Fibroblast of lung (primary cell): ENCODE measurements at regions not wholly inside any gene's neighbourhood (a gene's known extent, or its start where the extent isn't known, plus 50 kb on each side); places are given as distances from the start of the nearest gene placed in this dataset.
A peak's percentile ranks its signal among the peaks of the same experiment; 100 is the strongest.

Experiments
- DNase-seq, 2 donors: peaks; one replicate each; pipeline versions ENCODE4 v3.0.0 to v3.0.0-alpha.2; 2010; ENCODE audit warnings: low read depth in 2 of 2
- H2AFZ ChIP-seq: 2 replicates; pipeline ENCODE4 v1.5.1; 2012; ENCODE audit warnings: low read length, control low read depth, inconsistent platforms
- H3K27ac ChIP-seq: 2 replicates; pipeline ENCODE4 v1.5.1; 2011; ENCODE audit warnings: low read length, control low read depth; ENCODE audit not compliant: insufficient read depth
- H3K27me3 ChIP-seq: 2 replicates; pipeline ENCODE4 v1.5.1; 2011; ENCODE audit warnings: mild to moderate bottlenecking, low read length; ENCODE audit not compliant: control insufficient read depth, insufficient read depth
- H3K36me3 ChIP-seq: 2 replicates; pipeline ENCODE4 v1.5.1; 2011; ENCODE audit warnings: low read length; ENCODE audit not compliant: control insufficient read depth, insufficient read depth
- H3K4me1 ChIP-seq: 2 replicates; pipeline ENCODE4 v1.5.1; 2011; ENCODE audit warnings: low read length; ENCODE audit not compliant: control insufficient read depth, insufficient read depth; ENCODE audit errors: extremely low read depth
- H3K4me2 ChIP-seq: 2 replicates; pipeline ENCODE4 v1.5.1; 2011; ENCODE audit warnings: low read length, control low read depth; ENCODE audit not compliant: insufficient read depth; ENCODE audit errors: extremely low read depth
- H3K4me3 ChIP-seq, 4 experiments: fragments of 200-600 bp in 1 of 4; sonication (generic) in 1 of 4; replicated peaks in 1 of 4; 2 replicates each; pipeline ENCODE4 v1.5.1; 2011 to 2016; ENCODE audit warnings: low read length in 4 of 4, low read depth in 3 of 4, mild to moderate bottlenecking in 3 of 4, control low read depth in 2 of 4, inconsistent platforms in 1 of 4, mixed read lengths in 1 of 4; ENCODE audit not compliant: insufficient read depth in 1 of 4; ENCODE audit errors: control extremely low read depth in 1 of 4
- H3K79me2 ChIP-seq: 2 replicates; pipeline ENCODE4 v1.5.1; 2012; ENCODE audit warnings: mild to moderate bottlenecking, low read length, inconsistent platforms; ENCODE audit not compliant: control insufficient read depth, insufficient read depth
- H3K9ac ChIP-seq: 2 replicates; pipeline ENCODE4 v1.5.1; 2011; ENCODE audit warnings: mild to moderate bottlenecking, low read length, control low read depth; ENCODE audit not compliant: insufficient read depth
- H3K9me3 ChIP-seq: 2 replicates; pipeline ENCODE4 v1.5.1; 2012; ENCODE audit warnings: low read depth, low read length; ENCODE audit not compliant: control insufficient read depth, insufficient read depth
- H4K20me1 ChIP-seq: 2 replicates; pipeline ENCODE4 v1.5.1; 2011; ENCODE audit warnings: low read length; ENCODE audit not compliant: control insufficient read depth, insufficient read depth; ENCODE audit errors: extremely low read depth
- EZH2 ChIP-seq: IDR thresholded peaks from 2 replicates; pipeline ENCODE4 v1.5.1; 2012; ENCODE audit warnings: low read length, control low read depth, mild to moderate bottlenecking; ENCODE audit errors: missing control alignments
- TF ChIP-seq, protein P1 (sequence below), 2 donors: IDR thresholded peaks in 1 of 2; conservative IDR thresholded peaks in 1 of 2; 1 replicate in 1 of 2; 2 replicates in 1 of 2; pipeline ENCODE4 v1.5.1; 2011 to 2012; ENCODE audit warnings: low read length in 2 of 2, control low read depth in 1 of 2, inconsistent platforms in 1 of 2, low read depth in 1 of 2, mild to moderate bottlenecking in 1 of 2

DNA sequence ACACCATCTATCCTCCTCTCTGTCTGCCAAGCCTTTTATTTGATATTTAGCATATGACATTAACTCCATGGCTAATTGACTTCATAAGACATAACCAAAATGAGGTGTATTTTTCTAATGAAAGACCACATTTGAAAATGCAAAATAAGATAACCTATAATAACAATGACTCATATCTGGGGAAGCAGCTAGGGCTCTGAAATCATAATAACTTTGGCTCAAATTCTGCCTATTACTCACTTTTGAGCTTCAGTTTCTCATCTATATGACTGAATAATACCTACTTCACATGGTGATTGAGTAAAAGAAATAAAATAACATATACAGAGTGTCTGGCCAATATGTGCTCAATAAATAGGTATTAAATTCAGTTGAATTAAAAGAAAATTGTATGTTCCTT, 1419.8 kb upstream of the TENM4 start:
- no peaks in the 10 kb centered on the region for H3K9me3 ChIP-seq
- no peaks in the 10 kb centered on the region for H4K20me1 ChIP-seq
- no peak for TF ChIP-seq EZH2
- TF ChIP-seq, protein P1, sequence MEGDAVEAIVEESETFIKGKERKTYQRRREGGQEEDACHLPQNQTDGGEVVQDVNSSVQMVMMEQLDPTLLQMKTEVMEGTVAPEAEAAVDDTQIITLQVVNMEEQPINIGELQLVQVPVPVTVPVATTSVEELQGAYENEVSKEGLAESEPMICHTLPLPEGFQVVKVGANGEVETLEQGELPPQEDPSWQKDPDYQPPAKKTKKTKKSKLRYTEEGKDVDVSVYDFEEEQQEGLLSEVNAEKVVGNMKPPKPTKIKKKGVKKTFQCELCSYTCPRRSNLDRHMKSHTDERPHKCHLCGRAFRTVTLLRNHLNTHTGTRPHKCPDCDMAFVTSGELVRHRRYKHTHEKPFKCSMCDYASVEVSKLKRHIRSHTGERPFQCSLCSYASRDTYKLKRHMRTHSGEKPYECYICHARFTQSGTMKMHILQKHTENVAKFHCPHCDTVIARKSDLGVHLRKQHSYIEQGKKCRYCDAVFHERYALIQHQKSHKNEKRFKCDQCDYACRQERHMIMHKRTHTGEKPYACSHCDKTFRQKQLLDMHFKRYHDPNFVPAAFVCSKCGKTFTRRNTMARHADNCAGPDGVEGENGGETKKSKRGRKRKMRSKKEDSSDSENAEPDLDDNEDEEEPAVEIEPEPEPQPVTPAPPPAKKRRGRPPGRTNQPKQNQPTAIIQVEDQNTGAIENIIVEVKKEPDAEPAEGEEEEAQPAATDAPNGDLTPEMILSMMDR (conservative IDR thresholded peaks at IDR 0.05 in 1 of 2, IDR thresholded peaks at IDR 0.05 in 1 of 2; ENCODE audit: low read depth in 1 of 2, low read length in 2 of 2), result no peak
- DNase-seq, result peak; percentile 52 to 61
- no peak overlapping the region for H3K4me2 ChIP-seq
- no peak overlapping the region for H3K4me3 ChIP-seq
- no peak overlapping the region for H2AFZ ChIP-seq
- H3K27ac ChIP-seq, result no peak overlapping the region
- H3K27me3 ChIP-seq, result no peaks in the 10 kb centered on the region
- H3K4me1 ChIP-seq, result peaks cover 2% of the 10 kb centered on the region
- no peaks in the 10 kb centered on the region for H3K36me3 ChIP-seq
- H3K79me2 ChIP-seq, result no peaks in the 10 kb centered on the region
- H3K9ac ChIP-seq, result no peak overlapping the region

GRCh38 chr11:80856066-80856465, 1415.2 kb upstream of the TENM4 start:
- no peak overlapping the region for H2AFZ ChIP-seq
- DNase-seq, result peak; percentile 76 to 82
- H3K4me2 ChIP-seq, result no peak overlapping the region
- no peaks in the 10 kb centered on the region for H3K79me2 ChIP-seq
- TF ChIP-seq, protein P1 (conservative IDR thresholded peaks at IDR 0.05 in 1 of 2, IDR thresholded peaks at IDR 0.05 in 1 of 2; ENCODE audit: low read depth in 1 of 2, low read length in 2 of 2), result no peak
- TF ChIP-seq EZH2, result no peak
- H3K9me3 ChIP-seq, result no peaks in the 10 kb centered on the region
- no peaks in the 10 kb centered on the region for H3K27me3 ChIP-seq
- H3K36me3 ChIP-seq, result no peaks in the 10 kb centered on the region
- no peaks in the 10 kb centered on the region for H4K20me1 ChIP-seq
- peaks cover 2% of the 10 kb centered on the region for H3K4me1 ChIP-seq
- no peak overlapping the region for H3K9ac ChIP-seq
- H3K27ac ChIP-seq, result no peak overlapping the region
- H3K4me3 ChIP-seq, result no peak overlapping the region

GRCh38 chr11:80855426-80855825, 1414.6 kb upstream of the TENM4 start:
- H3K9ac ChIP-seq, result no peak overlapping the region
- no peaks in the 10 kb centered on the region for H3K36me3 ChIP-seq
- no peak overlapping the region for H3K27ac ChIP-seq
- no peak overlapping the region for H2AFZ ChIP-seq
- H3K79me2 ChIP-seq, result no peaks in the 10 kb centered on the region
- H3K4me2 ChIP-seq, result no peak overlapping the region
- H4K20me1 ChIP-seq, result no peaks in the 10 kb centered on the region
- H3K4me3 ChIP-seq, result no peak overlapping the region
- no peak for DNase-seq
- no peaks in the 10 kb centered on the region for H3K27me3 ChIP-seq
- H3K9me3 ChIP-seq, result no peaks in the 10 kb centered on the region
- TF ChIP-seq, protein P1 (conservative IDR thresholded peaks at IDR 0.05 in 1 of 2, IDR thresholded peaks at IDR 0.05 in 1 of 2; ENCODE audit: low read depth in 1 of 2, low read length in 2 of 2), result no peak
- TF ChIP-seq EZH2, result no peak
- H3K4me1 ChIP-seq, result peaks cover 2% of the 10 kb centered on the region
